GM20000 (cell line): ENCODE measurements at regions not wholly inside any gene's neighbourhood (a gene's known extent, or its start where the extent isn't known, plus 50 kb on each side); places are given as distances from the start of the nearest gene placed in this dataset.
"Not testable (repeated sequence)": the region's sequence is repeated elsewhere in the genome, so short reads cannot be mapped to it uniquely, and the experiment has no call there.

ENCODE experiments used
- DNase-seq: peaks from one replicate; pipeline ENCODE4 v3.0.0; 2012; ENCODE audit warnings: low spot score
- CTCF ChIP-seq: IDR thresholded peaks from 2 replicates; pipeline ENCODE4 v1.5.1; 2012; ENCODE audit warnings: mild to moderate bottlenecking, control low read depth; ENCODE audit errors: extremely low read depth, missing control alignments

DNA sequence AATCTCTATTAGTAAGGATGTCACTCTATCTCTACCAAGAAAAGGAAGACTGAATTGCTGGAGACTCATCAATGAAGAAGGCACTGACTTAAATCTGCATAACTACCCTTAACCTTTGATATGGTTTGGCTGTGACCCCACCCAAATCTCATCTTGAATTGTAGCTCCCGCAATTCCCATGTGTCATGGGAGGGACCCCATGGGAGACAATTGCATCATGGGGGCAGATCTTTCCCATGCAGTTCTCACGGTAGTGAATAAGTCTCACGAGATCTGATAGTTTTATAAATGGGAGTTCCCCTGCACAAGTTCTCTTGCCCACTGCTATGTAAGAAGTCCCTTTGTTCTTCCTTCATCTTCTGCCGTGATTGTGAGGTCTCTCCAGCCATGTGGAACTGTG, 73.4 kb upstream of the PPM1H start:
- no peak for DNase-seq
- TF ChIP-seq CTCF, result no peak

- TF ChIP-seq CTCF, result no peak
- DNase-seq, result no peak
Measured at GRCh38 chr12:63007726-63008125, 72.8 kb upstream of the PPM1H start.

GRCh38 chr12:63006536-63006935, 71.6 kb upstream of the PPM1H start:
- DNase-seq, result no peak
- no peak for TF ChIP-seq CTCF

- DNase-seq, result no peak
- TF ChIP-seq CTCF, result no peak
Measured at GRCh38 chr12:63005382-63005781, 70.4 kb upstream of the PPM1H start.

DNA sequence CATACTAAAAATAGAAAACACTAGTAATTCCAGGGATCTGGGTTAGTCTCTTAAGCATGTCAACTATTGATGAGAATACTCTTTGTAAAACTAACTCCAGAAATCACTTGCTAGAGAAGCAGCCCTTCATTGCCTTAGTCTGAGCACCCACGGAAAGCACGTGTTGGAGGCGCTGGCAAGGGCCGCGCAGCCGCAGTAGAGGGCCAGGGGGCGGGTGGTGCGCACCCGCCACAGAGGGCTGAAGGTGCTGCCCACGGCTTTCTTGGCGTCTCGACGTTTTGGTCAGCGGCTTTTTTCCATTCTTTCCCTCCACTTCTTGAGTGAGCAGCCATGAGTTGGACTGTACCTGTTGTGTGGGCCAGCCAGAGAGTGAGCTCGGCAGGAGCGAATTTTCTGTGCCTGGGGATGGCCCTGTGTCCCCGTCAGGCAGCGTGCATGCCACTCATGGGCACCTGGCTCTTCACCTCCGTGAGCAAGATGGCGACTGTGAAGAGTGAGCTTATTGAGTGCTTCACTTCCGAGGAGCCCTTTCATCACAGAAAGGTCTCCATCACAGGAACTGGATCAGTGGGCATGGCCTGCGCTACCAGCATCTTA, 68.4 kb upstream of the PPM1H start:
- DNase-seq, result no peak
- TF ChIP-seq CTCF, result no peak

GRCh38 chr12:63002059-63002458, 67.1 kb upstream of the PPM1H start:
- not testable (repeated sequence) for DNase-seq

DNA sequence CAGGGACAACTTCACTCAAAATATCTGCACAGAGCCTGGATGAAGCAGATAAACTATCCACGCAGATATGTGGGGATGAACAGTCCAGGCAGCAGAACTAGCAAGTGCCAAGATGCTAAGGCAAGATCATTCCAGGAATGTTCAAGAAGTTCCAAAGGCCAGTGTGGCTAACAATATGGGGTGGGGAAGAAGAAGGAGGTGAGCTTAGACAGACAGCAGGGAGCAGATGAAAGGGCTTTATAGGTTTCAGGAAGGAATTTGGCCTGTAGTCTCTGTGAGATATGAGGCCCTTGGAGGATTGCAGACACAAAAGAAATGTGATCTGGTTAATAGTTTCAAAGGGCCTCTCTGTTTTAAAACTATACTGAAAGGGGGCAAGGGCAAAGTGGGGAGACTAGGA, 63.5 kb upstream of the PPM1H start:
- TF ChIP-seq CTCF, result no peak
- DNase-seq, result no peak

DNA sequence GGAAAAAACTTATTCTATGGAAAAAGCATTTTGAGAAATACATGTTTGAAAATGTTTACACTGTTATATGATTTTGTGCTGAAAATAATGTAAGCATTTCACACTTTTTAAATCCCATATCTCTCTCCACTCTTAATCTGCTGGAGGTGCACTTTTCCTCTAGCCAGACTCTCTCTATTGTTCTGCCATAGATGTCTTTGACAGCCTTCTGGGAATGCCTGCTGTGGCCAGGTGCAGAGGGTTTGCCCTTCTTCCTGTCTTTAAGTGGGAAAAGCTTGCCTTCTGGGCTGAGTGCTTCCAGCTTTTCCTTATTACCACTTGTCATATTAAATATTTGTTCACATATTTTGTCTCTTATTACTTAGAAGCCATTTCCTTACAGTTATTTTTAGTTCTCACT, 60.1 kb upstream of the PPM1H start:
- TF ChIP-seq CTCF, result no peak
- DNase-seq, result no peak
